ENCODE measurements at regions not wholly inside any gene's neighbourhood (a gene's known extent, or its start where the extent isn't known, plus 50 kb on each side); places are given as distances from the start of the nearest gene placed in this dataset.

- no peak for DNase-seq
- no peak overlapping the region for H3K4me3 ChIP-seq (ENCODE audit: low read depth, low read length)
- no peak for TF ChIP-seq CTCF (IDR thresholded peaks at IDR 0.05; ENCODE audit: low read depth, low read length)
- H3K27me3 ChIP-seq (ENCODE audit: insufficient read depth, low read depth, severe bottlenecking) = peaks cover 21% of the 10 kb centered on the region
- no peak overlapping the region for H3K27ac ChIP-seq
- no peaks in the 10 kb centered on the region for H3K36me3 ChIP-seq
- no peaks in the 10 kb centered on the region for H3K9me3 ChIP-seq (ENCODE audit: severe bottlenecking)
Measured at GRCh38 chr16:61194573-61194972, 841.7 kb downstream of the CDH8 start.

DNA sequence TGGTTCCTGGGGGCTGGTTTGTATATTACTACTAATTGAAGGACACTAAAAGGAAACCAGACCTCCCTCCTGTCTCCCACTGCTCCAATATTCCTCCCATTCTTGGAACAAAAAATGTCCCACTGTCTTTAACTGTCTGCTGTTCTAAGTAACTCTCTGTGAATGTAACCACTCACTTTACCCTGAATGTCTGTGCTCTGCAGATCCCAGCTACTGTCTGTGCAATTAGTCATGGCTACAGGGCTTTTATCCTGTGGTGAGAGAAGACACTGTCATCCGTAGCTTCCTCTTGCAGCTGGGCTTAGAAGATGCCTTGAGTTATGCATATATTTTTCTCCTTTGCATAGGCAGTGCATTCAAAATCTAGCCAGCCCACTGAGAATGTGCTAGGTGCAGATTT, 853.8 kb downstream of the CDH8 start:
- H3K4me3 ChIP-seq (ENCODE audit: low read depth, low read length) = no peak overlapping the region
- H3K36me3 ChIP-seq = no peaks in the 10 kb centered on the region
- H3K27ac ChIP-seq = no peak overlapping the region

GRCh38 chr16:61181982-61182381, 854.3 kb downstream of the CDH8 start:
- peaks cover 7% of the 10 kb centered on the region for H3K27me3 ChIP-seq (ENCODE audit: insufficient read depth, low read depth, severe bottlenecking)
- no peak overlapping the region for H3K27ac ChIP-seq
- no peaks in the 10 kb centered on the region for H3K9me3 ChIP-seq (ENCODE audit: severe bottlenecking)
- H3K4me3 ChIP-seq (ENCODE audit: low read depth, low read length) = no peak overlapping the region
- TF ChIP-seq CTCF (IDR thresholded peaks at IDR 0.05; ENCODE audit: low read depth, low read length) = no peak
- H3K36me3 ChIP-seq = no peaks in the 10 kb centered on the region
- no peak for DNase-seq

More for the DNA sequence above, 853.8 kb downstream of the CDH8 start:
- Histone ChIP-seq H3K27me3 (ENCODE audit: insufficient read depth, low read depth, severe bottlenecking) (peaks cover 9% of the 10 kb centered on the region), H3K9me3 (ENCODE audit: severe bottlenecking) (no peaks in the 10 kb centered on the region)
- no peak for TF ChIP-seq CTCF (IDR thresholded peaks at IDR 0.05; ENCODE audit: low read depth, low read length)
- no peak for DNase-seq

DNA sequence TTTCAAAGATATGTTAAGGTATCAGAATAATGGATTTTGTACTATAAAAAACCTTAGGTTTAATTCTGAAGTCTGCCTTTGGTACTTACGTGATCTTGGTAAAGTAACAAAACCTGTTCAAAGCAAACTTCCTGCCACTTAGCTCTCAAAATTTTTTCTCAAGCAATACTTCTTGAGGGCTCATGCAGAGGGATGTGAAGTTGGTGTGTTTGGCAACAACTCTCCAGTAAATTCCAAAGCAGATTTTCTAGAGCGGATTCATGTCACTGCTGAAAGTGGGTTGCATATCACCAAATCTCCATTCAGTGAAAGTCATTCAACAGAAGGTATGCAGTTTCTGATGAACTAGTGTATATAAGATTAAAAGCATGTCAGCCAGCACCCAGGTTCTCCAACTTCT, 856.7 kb downstream of the CDH8 start:
- DNase-seq = no peak
- TF ChIP-seq CTCF (IDR thresholded peaks at IDR 0.05; ENCODE audit: low read depth, low read length) = no peak
- Histone ChIP-seq H3K27ac (no peak overlapping the region), H3K36me3 (no peaks in the 10 kb centered on the region), H3K4me3 (ENCODE audit: low read depth, low read length) (no peak overlapping the region), H3K27me3 (ENCODE audit: insufficient read depth, low read depth, severe bottlenecking) (peaks cover 5% of the 10 kb centered on the region), H3K9me3 (ENCODE audit: severe bottlenecking) (no peaks in the 10 kb centered on the region)

DNA sequence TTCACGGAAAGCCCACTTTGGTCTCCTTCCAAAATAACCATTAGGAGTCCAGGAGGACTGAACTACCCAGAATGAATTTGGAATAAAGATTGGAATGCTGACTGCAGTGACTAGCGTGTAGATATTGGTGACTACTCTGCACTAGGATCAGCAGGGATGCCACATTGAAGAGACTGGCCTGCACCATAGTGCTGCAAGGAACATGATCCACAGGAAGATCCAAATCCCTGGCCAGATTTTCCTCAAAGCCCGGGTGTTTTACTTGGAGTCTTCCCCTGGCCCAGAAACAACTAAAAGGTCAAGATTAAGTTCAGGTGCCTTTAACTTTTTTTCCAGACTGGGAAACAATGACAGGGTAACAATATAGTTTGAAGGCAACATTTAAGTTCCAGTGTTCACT, 870.4 kb downstream of the CDH8 start:
- DNase-seq = no peak
- Histone ChIP-seq H3K36me3 (no peaks in the 10 kb centered on the region), H3K9me3 (ENCODE audit: severe bottlenecking) (no peaks in the 10 kb centered on the region), H3K4me3 (ENCODE audit: low read depth, low read length) (no peak overlapping the region), H3K27ac (no peak overlapping the region), H3K27me3 (ENCODE audit: insufficient read depth, low read depth, severe bottlenecking) (peaks cover 8% of the 10 kb centered on the region)
- TF ChIP-seq CTCF (IDR thresholded peaks at IDR 0.05; ENCODE audit: low read depth, low read length) = no peak

DNA sequence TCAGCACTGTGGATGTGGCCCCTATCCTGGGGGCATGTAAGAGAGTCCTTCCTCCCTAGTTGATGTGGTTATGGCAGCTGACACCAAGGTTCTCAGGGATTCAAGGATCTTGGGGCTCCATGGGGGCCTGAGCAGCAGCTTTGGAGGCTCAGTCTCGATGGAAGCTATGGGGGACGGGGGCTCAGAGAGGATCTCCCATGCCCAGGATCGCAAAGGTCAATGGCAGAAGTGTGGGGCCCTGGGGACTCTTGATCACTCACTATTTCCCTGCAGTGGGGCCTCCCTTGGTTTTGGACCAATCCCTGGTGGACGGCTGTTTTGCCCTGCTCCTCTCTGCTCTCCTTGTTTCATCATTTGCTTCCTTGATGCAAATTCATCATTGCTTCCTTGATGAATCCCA, 885.9 kb downstream of the CDH8 start:
- H3K4me3 ChIP-seq (ENCODE audit: low read depth, low read length) = no peak overlapping the region

More for the DNA sequence above, 885.9 kb downstream of the CDH8 start:
- Histone ChIP-seq H3K27ac (no peak overlapping the region), H3K27me3 (ENCODE audit: insufficient read depth, low read depth, severe bottlenecking) (peaks cover 2% of the 10 kb centered on the region), H3K9me3 (ENCODE audit: severe bottlenecking) (no peaks in the 10 kb centered on the region), H3K36me3 (no peaks in the 10 kb centered on the region)
- no peak for TF ChIP-seq CTCF (IDR thresholded peaks at IDR 0.05; ENCODE audit: low read depth, low read length)
- DNase-seq = no peak

All from WERI-Rb-1 (cell line).